ENCODE measurements at regions not wholly inside any gene's neighbourhood (a gene's known extent, or its start where the extent isn't known, plus 50 kb on each side); places are given as distances from the start of the nearest gene placed in this dataset.

DNA sequence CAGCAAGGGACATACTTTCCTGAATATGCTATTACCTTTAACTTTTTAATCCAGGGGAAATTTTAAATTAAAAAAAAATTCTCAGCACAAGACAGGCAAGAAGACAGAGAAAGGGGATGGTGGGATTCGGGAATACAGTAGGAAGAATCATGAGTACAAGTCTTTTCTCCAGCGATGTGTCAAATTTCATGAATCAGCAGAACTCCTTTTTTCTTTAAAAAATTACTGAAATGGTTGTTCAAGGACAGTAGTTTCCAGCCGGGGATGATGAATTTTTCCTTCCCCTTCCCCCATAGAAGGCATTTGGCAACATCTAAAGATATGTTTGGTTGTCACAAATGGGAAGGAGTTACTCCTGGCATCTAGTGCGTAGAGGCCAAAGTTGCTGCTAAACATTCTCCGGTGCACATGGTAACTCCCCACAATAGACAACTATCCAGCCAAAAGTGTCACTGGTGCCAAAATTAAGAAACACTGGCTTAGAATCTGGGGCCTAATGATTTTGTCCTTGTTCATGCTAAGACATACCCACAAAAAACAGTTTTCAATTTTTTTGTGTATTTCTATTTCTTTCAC is 450.2 kb downstream of the CBLN4 start:
- TF ChIP-seq, protein P1, sequence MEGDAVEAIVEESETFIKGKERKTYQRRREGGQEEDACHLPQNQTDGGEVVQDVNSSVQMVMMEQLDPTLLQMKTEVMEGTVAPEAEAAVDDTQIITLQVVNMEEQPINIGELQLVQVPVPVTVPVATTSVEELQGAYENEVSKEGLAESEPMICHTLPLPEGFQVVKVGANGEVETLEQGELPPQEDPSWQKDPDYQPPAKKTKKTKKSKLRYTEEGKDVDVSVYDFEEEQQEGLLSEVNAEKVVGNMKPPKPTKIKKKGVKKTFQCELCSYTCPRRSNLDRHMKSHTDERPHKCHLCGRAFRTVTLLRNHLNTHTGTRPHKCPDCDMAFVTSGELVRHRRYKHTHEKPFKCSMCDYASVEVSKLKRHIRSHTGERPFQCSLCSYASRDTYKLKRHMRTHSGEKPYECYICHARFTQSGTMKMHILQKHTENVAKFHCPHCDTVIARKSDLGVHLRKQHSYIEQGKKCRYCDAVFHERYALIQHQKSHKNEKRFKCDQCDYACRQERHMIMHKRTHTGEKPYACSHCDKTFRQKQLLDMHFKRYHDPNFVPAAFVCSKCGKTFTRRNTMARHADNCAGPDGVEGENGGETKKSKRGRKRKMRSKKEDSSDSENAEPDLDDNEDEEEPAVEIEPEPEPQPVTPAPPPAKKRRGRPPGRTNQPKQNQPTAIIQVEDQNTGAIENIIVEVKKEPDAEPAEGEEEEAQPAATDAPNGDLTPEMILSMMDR (conservative IDR thresholded peaks at IDR 0.05; ENCODE audit: low read depth): no peak
- H3K27ac ChIP-seq: no peak overlapping the region
- CTCF ChIA-PET: no interaction called here
- DNase-seq (ENCODE audit: low spot score): no peak
- POLR2A ChIA-PET (ENCODE audit: low non-redundant PET): no interaction called here

DNA sequence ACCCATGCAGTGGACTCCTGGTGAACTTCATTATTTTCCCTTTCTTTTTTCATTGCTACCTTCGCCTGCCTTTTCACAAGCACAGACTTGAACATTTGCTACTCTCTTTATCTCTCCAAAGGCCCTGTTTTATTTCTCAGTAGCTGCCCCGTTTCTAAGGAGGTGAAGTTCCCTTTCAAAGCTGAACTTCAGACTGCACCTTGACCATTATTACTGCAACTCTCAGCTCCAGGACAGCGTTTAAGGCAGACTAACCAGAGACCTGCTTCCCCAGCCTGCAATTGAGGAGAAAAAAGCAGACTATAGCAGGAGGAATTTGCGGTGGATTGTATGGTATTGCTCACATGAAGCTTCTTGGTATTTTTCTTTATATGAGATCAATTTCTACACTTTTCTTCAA is 460.7 kb downstream of the CBLN4 start:
- H3K27ac ChIP-seq: no peak overlapping the region
- TF ChIP-seq, protein P1 (conservative IDR thresholded peaks at IDR 0.05; ENCODE audit: low read depth): no peak
- ChIA-PET POLR2A (ENCODE audit: low non-redundant PET) (interaction anchor here (0.6 kb wide), 1 partner anchor 82 kb away, joined by 3 read pairs; no protein-coding TSS in a partner anchor), CTCF (no interaction called here)
- no peak for DNase-seq (ENCODE audit: low spot score)

DNA sequence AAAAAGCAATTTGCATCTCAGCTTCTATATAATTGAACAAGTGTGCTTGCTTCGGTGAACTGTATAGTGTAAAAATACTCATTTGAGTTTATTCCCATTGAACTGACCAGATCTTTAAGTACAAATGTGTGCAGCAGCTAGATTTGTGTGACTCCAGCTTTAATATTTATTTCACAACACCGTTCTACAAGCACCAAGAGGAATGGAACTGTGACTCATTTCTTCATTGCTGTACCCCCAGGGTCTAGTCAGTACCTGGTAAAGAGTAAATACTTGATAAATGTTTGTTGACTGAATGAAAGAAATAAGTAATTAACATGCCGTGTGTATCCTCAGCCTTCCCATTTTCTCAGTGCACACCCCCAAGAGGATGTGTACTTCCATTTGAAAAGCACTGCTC is 464.8 kb downstream of the CBLN4 start:
- TF ChIP-seq, protein P1 (conservative IDR thresholded peaks at IDR 0.05; ENCODE audit: low read depth): no peak
- no peak overlapping the region for H3K27ac ChIP-seq
- ChIA-PET CTCF (no interaction called here), POLR2A (ENCODE audit: low non-redundant PET) (no interaction called here)
- DNase-seq (ENCODE audit: low spot score): peak; percentile 79

DNA sequence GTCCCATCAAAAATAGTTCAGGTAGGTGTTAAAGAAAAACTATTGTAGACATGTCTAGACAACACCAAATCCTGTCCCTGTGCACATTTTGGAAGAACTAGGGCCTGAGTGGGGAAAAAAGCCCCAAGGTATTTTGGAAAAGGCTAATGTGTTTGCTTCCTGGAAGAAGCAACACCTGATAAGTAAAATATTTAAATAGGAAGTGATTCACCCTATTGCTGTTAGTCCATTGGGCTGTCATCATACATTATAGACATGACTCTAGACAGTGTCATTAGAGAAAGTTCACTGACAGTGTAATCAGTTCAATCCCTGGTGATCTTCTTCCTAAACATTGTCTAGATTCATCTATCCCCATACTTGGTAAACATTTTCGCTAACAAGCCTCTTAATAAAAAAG is 465.3 kb downstream of the CBLN4 start:
- TF ChIP-seq, protein P1 (conservative IDR thresholded peaks at IDR 0.05; ENCODE audit: low read depth): no peak
- H3K27ac ChIP-seq: no peak overlapping the region
- peak; percentile 84 for DNase-seq (ENCODE audit: low spot score)
- CTCF ChIA-PET: no interaction called here
- POLR2A ChIA-PET (ENCODE audit: low non-redundant PET): no interaction called here

DNA sequence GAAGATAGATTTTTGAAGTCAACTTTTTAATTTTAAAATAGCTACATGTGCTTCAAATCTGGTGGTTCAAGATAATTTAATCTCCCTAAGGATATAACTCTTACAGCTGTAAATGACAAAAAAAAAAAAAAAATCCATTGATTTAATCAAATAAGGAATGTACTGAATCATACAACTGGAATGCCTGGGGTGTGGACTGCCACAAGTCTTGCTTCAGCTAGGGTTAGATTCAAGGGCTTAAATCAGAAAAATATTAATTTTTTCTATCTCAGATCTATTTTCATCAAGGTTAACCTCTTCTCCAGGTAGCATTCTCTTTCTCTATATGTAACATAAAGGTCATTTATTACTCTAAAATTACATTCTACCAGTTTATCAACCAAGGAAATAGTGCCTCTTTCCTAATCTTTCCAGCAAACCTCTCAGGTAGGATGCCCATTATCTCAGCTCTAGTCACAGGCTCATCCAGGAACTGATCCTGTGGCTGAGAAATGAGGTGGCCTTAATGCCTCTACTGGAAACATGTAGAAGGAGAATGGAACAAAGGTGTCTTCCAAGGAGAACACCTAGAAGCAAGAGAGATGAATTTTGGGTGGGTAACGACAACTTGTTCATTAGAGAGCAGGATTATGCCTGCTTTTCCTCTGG is 466.9 kb downstream of the CBLN4 start:
- CTCF ChIA-PET: interaction anchor here (0.6 to 0.7 kb wide), 4 partner anchors 96 to 1415 kb away, joined by 3 to 4 read pairs (median 3); no protein-coding TSS in a partner anchor
- H3K27ac ChIP-seq: no peak overlapping the region
- DNase-seq (ENCODE audit: low spot score): peak; percentile 73
- TF ChIP-seq, protein P1 (conservative IDR thresholded peaks at IDR 0.05; ENCODE audit: low read depth): no peak
- POLR2A ChIA-PET (ENCODE audit: low non-redundant PET): no interaction called here

DNA sequence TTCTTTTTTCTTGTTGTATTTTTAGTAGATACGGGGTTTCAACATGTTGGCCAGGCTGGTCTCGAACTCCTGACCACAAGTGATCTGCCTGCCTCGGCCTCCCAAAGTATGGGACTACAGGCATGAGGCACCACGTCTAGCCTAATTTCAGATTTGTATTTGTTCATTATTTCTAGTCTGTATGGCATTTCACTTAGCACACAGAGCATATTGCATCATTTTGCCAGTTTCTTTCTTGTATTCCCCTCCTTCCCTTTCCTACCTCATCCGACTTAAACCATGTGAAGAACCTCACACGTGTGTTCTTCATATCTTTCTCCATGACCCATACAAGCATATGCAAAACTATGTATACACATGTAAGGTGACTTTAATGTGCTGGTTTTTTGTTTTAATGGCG is 470.0 kb downstream of the CBLN4 start:
- TF ChIP-seq, protein P1 (conservative IDR thresholded peaks at IDR 0.05; ENCODE audit: low read depth): no peak
- no peak for DNase-seq (ENCODE audit: low spot score)
- ChIA-PET POLR2A (ENCODE audit: low non-redundant PET) (no interaction called here), CTCF (interaction anchor here (0.9 kb wide), 1 partner anchor 50 kb away, joined by 3 read pairs; no protein-coding TSS in a partner anchor)
- H3K27ac ChIP-seq: no peak overlapping the region

Data from RWPE1 (cell line).